IMR-90 (cell line): ENCODE measurements at regions not wholly inside any gene's neighbourhood (a gene's known extent, or its start where the extent isn't known, plus 50 kb on each side); places are given as distances from the start of the nearest gene placed in this dataset.

Experiments used
- ATAC-seq: fragments of 200-7000 bp; cut with Tn5 transposase; 2 replicates; pipeline ENCODE4 v1.9.1; 2020; ENCODE audit warnings: low read depth, mild to moderate bottlenecking, moderate library complexity
- BruUV-seq: library from RNA; stranded (reverse); fragments of 400-500 nt; replicated peaks from 2 replicates; lab custom pipeline; 2021; lab: Mats Ljungman, UMichigan
- CTCF ChIA-PET: fragments of 300-600 bp; formaldehyde crosslinking; extraction: SDS; loops from one replicate; lab custom pipeline; 2021; ENCODE audit warnings: antibody characterized with exemption; lab: Yijun Ruan, JAX
- POLR2A ChIA-PET: fragments of 300-600 bp; sonication (Branson Sonifier 250); formaldehyde crosslinking; loops from one replicate; lab custom pipeline; 2022; ENCODE audit warnings: antibody characterized with exemption; ENCODE audit not compliant: unreplicated experiment; lab: Charles Lee
- DNase-seq: peaks from one replicate; pipeline ENCODE4 v3.0.0; 2013
- H2AFZ ChIP-seq: replicated peaks from 2 replicates; pipeline ENCODE3; 2013; ENCODE audit warnings: low read length, mild to moderate bottlenecking; ENCODE audit not compliant: poor library complexity
- H2AK5ac ChIP-seq: 2 replicates; pipeline ENCODE4 v1.6.1; 2013; ENCODE audit warnings: low read depth, low read length, inconsistent platforms
- H2AK9ac ChIP-seq: replicated peaks from 2 replicates; pipeline ENCODE3; 2013; ENCODE audit warnings: mild to moderate bottlenecking, low read depth, low read length, moderate library complexity; ENCODE audit not compliant: poor library complexity
- H2BK120ac ChIP-seq: 2 replicates; pipeline ENCODE4 v1.6.1; 2013; ENCODE audit warnings: low read depth, low read length, inconsistent platforms
- H2BK15ac ChIP-seq: 3 replicates; pipeline ENCODE4 v1.6.1; 2013; ENCODE audit warnings: low read depth, low read length, inconsistent platforms
- H2BK20ac ChIP-seq: 2 replicates; pipeline ENCODE4 v1.6.1; 2013; ENCODE audit warnings: low read depth, mild to moderate bottlenecking, inconsistent platforms, low read length, moderate library complexity
- H2BK5ac ChIP-seq: 2 replicates; pipeline ENCODE4 v1.6.1; 2013; ENCODE audit warnings: mild to moderate bottlenecking, low read depth, low read length, inconsistent platforms; ENCODE audit not compliant: poor library complexity, severe bottlenecking
- H3K14ac ChIP-seq: replicated peaks from 2 replicates; pipeline ENCODE4 v1.6.1; 2013; ENCODE audit warnings: low read depth, low read length, inconsistent platforms
- H3K18ac ChIP-seq: 2 replicates; pipeline ENCODE4 v1.6.1; 2013; ENCODE audit warnings: low read depth, low read length, control low read depth
- H3K23ac ChIP-seq: 2 replicates; pipeline ENCODE4 v1.6.1; 2013; ENCODE audit warnings: low read depth, low read length, inconsistent platforms
- H3K27ac ChIP-seq: 2 replicates; pipeline ENCODE4 v1.5.1; 2013; ENCODE audit warnings: mild to moderate bottlenecking, control low read depth, low read length; ENCODE audit not compliant: insufficient read depth
- H3K27me3 ChIP-seq: 2 replicates; pipeline ENCODE4 v1.6.1; 2013; ENCODE audit warnings: low read length; ENCODE audit not compliant: control insufficient read depth, insufficient read depth
- H3K36me3 ChIP-seq: 2 replicates; pipeline ENCODE4 v1.6.1; 2013; ENCODE audit warnings: low read length, mixed read lengths; ENCODE audit not compliant: control insufficient read depth, insufficient read depth
- H3K4ac ChIP-seq: 2 replicates; pipeline ENCODE4 v1.6.1; 2013; ENCODE audit warnings: low read depth, low read length, inconsistent platforms
- H3K4me1 ChIP-seq: 2 replicates; pipeline ENCODE4 v1.6.1; 2013; ENCODE audit warnings: low read length, mixed read lengths; ENCODE audit not compliant: control insufficient read depth, insufficient read depth
- H3K4me2 ChIP-seq: 2 replicates; pipeline ENCODE4 v1.6.1; 2013; ENCODE audit warnings: low read depth, mild to moderate bottlenecking, control low read depth, low read length, moderate library complexity
- H3K4me3 ChIP-seq: 2 replicates; pipeline ENCODE4 v1.5.1; 2013; ENCODE audit warnings: low read depth, mild to moderate bottlenecking, control low read depth, low read length, moderate library complexity; ENCODE audit not compliant: insufficient read depth
- H3K56ac ChIP-seq: 2 replicates; pipeline ENCODE4 v1.6.1; 2013; ENCODE audit warnings: low read length, inconsistent platforms; ENCODE audit not compliant: insufficient read depth; ENCODE audit errors: extremely low read depth
- H3K79me1 ChIP-seq, 2 experiments: 2 replicates each; pipeline ENCODE4 v1.6.1; 2013; ENCODE audit warnings: low read length in 2 of 2, inconsistent platforms in 1 of 2, low read depth in 1 of 2
- H3K9ac ChIP-seq: 2 replicates; pipeline ENCODE4 v1.6.1; 2013; ENCODE audit warnings: low read depth, low read length, control low read depth
- H3K9me1 ChIP-seq: 2 replicates; pipeline ENCODE4 v1.6.1; 2013; ENCODE audit warnings: low read length, inconsistent platforms; ENCODE audit not compliant: insufficient read depth
- H3K9me3 ChIP-seq: 2 replicates; pipeline ENCODE4 v1.6.1; 2013; ENCODE audit warnings: low read length; ENCODE audit not compliant: control insufficient read depth, insufficient read depth
- H4K20me1 ChIP-seq: 2 replicates; pipeline ENCODE4 v1.6.1; 2013; ENCODE audit warnings: low read length, inconsistent platforms; ENCODE audit not compliant: insufficient read depth
- H4K5ac ChIP-seq: 2 replicates; pipeline ENCODE4 v1.6.1; 2013; ENCODE audit warnings: mild to moderate bottlenecking, low read depth, low read length, control low read depth
- H4K8ac ChIP-seq, 2 experiments: 2 replicates each; pipeline ENCODE4 v1.6.1; 2013; ENCODE audit warnings: low read depth in 2 of 2, low read length in 2 of 2, control low read depth in 1 of 2, inconsistent platforms in 1 of 2
- H4K91ac ChIP-seq: 2 replicates; pipeline ENCODE4 v1.6.1; 2013; ENCODE audit warnings: low read depth, low read length, inconsistent platforms; ENCODE audit not compliant: insufficient read depth
- WGBS, 2 experiments: methylation state at CpG; one replicate each; pipeline versions ENCODE4 v1.1.5 to v1.1.7; 2013; ENCODE audit warnings: missing lambda C conversion rate in 2 of 2; ENCODE audit not compliant: insufficient read length in 1 of 2; ENCODE audit errors: extremely low coverage in 2 of 2; 5-methylcytosine and 5-hydroxymethylcytosine counted together
- dilution Hi-C: fragments of 300-500 bp; cut with HindIII; formaldehyde crosslinking; loops from one replicate; pipeline ENCODE4 v1.14.3; 2018; ENCODE audit warnings: low sequenced_read_pairs; ENCODE audit not compliant: unreplicated experiment
- in situ Hi-C: fragments of 300-500 bp; cut with MboI; formaldehyde crosslinking; loops from 3 replicates; pipeline ENCODE4 v1.14.3; 2019; ENCODE audit warnings: low sequenced_read_pairs, inconsistent platforms, mixed read lengths
- intact Hi-C: fragments of 100-400 bp; cut with micrococcal nuclease; formaldehyde crosslinking; loops from 2 replicates; pipeline ENCODE4 v1.10.0; 2022
- TF ChIP-seq, protein P1 (sequence below): conservative IDR thresholded peaks from 2 replicates; pipeline ENCODE4 v1.5.1; 2012; ENCODE audit warnings: mild to moderate bottlenecking, low read depth, low read length, improper control_type of control experiment

DNA sequence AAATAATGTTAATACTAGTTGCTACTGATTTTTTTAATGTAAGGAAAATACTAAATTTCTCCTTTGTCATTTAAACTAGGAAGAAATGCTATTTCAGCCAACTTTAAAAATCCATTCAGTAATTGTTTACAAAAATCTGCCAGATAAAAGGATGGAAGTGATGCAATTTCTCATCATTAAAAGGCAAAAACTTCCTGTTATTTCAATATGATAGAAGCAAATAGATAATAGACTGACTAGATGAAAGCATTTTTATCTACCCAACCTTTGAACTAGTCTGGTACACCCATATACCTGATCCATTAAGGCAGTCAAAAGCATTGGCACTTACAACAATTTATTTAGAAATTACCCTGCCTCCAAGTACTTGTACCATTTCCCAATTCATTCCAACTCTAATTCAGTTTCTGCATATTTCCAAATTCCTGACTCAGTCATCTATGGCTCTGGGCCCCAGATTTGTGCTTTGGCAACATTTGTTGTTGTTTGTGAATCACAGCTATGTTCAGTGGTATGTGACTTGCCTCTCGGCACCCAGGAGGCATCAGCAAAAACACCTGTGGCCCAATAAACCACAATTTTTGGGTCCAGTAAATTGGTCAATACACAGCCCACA is 482.6 kb upstream of the SEMA3A start:
- Histone ChIP-seq H4K20me1 (no peaks in the 10 kb centered on the region), H3K4me1 (peaks cover 2% of the 10 kb centered on the region; the same call in 1 of the 2 replicates), H4K5ac (no peak overlapping the region), H2BK15ac (no peak overlapping the region), H3K79me1 (no peaks in the 10 kb centered on the region), H3K27ac (no peak overlapping the region), H3K23ac (no peak overlapping the region), H3K4me2 (no peak overlapping the region), H3K4me3 (no peak overlapping the region), H2AK5ac (no peak overlapping the region), H2BK20ac (no peak overlapping the region), H2BK5ac (no peak overlapping the region), H4K8ac (no peak overlapping the region), H3K18ac (no peak overlapping the region), H2AK9ac (no peak overlapping the region), H3K9ac (no peak overlapping the region), H3K9me1 (peaks cover 3% of the 10 kb centered on the region; the same call in 1 of the 2 replicates), H2BK120ac (no peak overlapping the region), H3K27me3 (no peaks in the 10 kb centered on the region), H3K9me3 (no peaks in the 10 kb centered on the region), H4K91ac (no peak overlapping the region), H3K4ac (no peak overlapping the region), H3K36me3 (no peaks in the 10 kb centered on the region), H2AFZ (no peak overlapping the region), H3K56ac (no peak overlapping the region), H3K14ac (no peak overlapping the region)
- BruUV-seq: no TSS peak
- in situ Hi-C loops (no loop called here), intact Hi-C loops (no loop called here), dilution Hi-C loops (no loop called here)
- ATAC-seq (no peak), DNase-seq (no peak)
- TF ChIP-seq, protein P1, sequence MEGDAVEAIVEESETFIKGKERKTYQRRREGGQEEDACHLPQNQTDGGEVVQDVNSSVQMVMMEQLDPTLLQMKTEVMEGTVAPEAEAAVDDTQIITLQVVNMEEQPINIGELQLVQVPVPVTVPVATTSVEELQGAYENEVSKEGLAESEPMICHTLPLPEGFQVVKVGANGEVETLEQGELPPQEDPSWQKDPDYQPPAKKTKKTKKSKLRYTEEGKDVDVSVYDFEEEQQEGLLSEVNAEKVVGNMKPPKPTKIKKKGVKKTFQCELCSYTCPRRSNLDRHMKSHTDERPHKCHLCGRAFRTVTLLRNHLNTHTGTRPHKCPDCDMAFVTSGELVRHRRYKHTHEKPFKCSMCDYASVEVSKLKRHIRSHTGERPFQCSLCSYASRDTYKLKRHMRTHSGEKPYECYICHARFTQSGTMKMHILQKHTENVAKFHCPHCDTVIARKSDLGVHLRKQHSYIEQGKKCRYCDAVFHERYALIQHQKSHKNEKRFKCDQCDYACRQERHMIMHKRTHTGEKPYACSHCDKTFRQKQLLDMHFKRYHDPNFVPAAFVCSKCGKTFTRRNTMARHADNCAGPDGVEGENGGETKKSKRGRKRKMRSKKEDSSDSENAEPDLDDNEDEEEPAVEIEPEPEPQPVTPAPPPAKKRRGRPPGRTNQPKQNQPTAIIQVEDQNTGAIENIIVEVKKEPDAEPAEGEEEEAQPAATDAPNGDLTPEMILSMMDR: no peak
- CTCF ChIA-PET: no interaction called here
- no CpG with 5 or more reads among the region's 1 CpG for WGBS, 2 experiments
- POLR2A ChIA-PET: no interaction called here
